ENCODE measurements at regions not wholly inside any gene's neighbourhood (a gene's known extent, or its start where the extent isn't known, plus 50 kb on each side); places are given as distances from the start of the nearest gene placed in this dataset.

DNA sequence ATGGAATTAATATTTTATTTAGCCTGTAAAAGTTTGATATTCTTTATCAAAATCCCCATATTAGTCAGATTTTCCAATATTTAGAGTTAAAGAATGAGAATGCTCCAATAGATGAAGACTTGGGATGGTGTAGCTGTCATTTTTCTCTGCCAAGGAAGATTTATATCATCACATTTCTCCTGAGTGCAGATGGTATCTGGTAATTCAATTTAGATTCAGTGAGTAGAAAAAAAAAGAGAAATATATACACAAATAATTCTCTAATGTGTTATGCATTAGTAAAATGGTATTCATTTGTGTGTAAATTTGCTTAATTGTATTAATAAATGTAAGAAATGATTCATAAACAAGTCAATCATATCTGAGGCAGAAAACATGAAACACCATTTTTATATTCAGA lies 1508.7 kb upstream of the PCDH20 start:
- no peaks in the 10 kb centered on the region for H3K36me3 ChIP-seq
- H3K4me3 ChIP-seq, result no peak overlapping the region
- TF ChIP-seq, protein P1, sequence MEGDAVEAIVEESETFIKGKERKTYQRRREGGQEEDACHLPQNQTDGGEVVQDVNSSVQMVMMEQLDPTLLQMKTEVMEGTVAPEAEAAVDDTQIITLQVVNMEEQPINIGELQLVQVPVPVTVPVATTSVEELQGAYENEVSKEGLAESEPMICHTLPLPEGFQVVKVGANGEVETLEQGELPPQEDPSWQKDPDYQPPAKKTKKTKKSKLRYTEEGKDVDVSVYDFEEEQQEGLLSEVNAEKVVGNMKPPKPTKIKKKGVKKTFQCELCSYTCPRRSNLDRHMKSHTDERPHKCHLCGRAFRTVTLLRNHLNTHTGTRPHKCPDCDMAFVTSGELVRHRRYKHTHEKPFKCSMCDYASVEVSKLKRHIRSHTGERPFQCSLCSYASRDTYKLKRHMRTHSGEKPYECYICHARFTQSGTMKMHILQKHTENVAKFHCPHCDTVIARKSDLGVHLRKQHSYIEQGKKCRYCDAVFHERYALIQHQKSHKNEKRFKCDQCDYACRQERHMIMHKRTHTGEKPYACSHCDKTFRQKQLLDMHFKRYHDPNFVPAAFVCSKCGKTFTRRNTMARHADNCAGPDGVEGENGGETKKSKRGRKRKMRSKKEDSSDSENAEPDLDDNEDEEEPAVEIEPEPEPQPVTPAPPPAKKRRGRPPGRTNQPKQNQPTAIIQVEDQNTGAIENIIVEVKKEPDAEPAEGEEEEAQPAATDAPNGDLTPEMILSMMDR (IDR thresholded peaks at IDR 0.05), result no peak
- ATAC-seq, result no peak
- no peaks in the 10 kb centered on the region for H3K9me3 ChIP-seq
- no peak for FAIRE-seq
- intact Hi-C loops (cut with DNase I), result no loop called here
- no peaks in the 10 kb centered on the region for H3K27me3 ChIP-seq
- no peak for DNase-seq
- H3K4me1 ChIP-seq, result no peaks in the 10 kb centered on the region
- no peak overlapping the region for H3K27ac ChIP-seq

DNA sequence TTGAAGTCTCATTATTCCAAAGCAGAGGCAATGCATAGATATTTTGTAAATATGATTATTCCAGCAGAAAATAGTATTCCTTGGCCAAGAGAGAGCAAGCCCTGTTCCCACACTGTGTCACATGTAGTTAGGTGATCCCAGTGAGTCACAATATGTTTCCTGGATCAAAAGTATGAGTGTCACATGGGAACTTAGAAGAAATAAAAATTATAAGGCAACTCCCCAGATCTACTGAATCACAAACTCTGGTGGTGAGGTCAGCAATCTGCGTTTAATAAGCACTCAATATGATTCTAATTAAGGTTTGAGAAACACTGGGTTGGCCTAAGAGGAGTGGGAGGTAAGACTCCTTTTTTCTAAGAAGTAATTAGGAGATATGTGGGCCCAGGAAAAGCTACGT lies 1504.5 kb upstream of the PCDH20 start:
- FAIRE-seq (no peak), ATAC-seq (no peak), DNase-seq (no peak)
- intact Hi-C loops (cut with DNase I), result no loop called here
- Histone ChIP-seq H3K27me3 (no peaks in the 10 kb centered on the region), H3K4me1 (no peaks in the 10 kb centered on the region), H3K36me3 (no peaks in the 10 kb centered on the region), H3K4me3 (no peak overlapping the region), H3K27ac (no peak overlapping the region), H3K9me3 (no peaks in the 10 kb centered on the region)
- 70 to 81% methylated on average over 2 of the region's 2 CpGs for WGBS, 2 donors
- TF ChIP-seq, protein P1 (IDR thresholded peaks at IDR 0.05), result no peak

DNA sequence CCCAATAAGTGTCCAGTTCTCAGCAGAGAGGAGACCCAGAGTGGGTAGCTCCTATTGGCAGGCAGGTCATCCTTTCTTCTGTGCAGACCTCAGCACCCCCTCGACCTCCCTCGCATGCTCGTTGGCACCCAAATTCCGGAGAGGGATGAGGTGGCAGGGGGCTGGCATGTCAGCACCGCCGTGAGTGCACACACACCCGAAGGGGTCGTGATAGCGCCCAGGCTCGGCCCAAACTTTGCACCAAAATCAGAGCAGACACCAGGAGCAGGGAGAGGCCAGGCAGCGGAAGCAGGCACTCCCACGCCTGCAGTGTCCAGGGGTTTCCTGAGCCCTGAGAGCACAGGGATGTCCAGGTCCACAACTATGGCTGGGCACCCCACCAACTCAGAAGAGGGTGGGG lies 1503.8 kb upstream of the PCDH20 start:
- H3K36me3 ChIP-seq, result no peaks in the 10 kb centered on the region
- H3K9me3 ChIP-seq, result no peaks in the 10 kb centered on the region
- H3K27me3 ChIP-seq, result no peaks in the 10 kb centered on the region
- 89 to 97% methylated on average over 12 of the region's 12 CpGs for WGBS, 2 donors
- TF ChIP-seq, protein P1 (IDR thresholded peaks at IDR 0.05), result no peak
- intact Hi-C loops (cut with DNase I), result no loop called here
- H3K4me3 ChIP-seq, result no peak overlapping the region
- DNase-seq, result peak in 3 of 6 donors; percentile 6 to 47 (median 39)
- no peak for FAIRE-seq
- H3K4me1 ChIP-seq, result no peaks in the 10 kb centered on the region
- no peak overlapping the region for H3K27ac ChIP-seq
- ATAC-seq, result no peak

DNA sequence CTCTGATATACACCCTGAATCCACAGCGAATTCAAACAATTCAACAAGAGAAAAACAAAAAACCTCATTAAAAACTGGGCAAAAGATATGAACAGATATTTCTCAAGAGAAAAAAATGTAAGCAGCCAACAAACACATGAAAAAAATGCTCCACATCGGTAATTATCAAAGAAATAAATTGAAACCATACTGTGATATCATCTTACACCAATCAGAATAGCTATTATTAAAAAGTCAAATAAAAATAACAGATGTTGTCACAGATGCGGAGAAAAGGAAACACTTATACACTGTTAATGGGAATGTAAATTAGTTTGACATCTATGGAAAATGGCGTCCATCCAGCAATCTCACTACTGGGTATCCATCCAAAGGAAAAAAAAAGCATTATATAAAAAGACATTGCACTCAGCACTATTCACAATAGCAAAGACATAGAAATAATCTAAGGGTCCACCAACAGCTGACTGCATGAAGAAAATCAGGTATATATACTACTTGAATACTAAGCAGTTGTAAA lies 1495.0 kb upstream of the PCDH20 start:
- Histone ChIP-seq H3K9me3 (no peaks in the 10 kb centered on the region), H3K27ac (no peak overlapping the region), H3K36me3 (no peaks in the 10 kb centered on the region), H3K4me3 (no peak overlapping the region), H3K4me1 (no peaks in the 10 kb centered on the region), H3K27me3 (no peaks in the 10 kb centered on the region)
- DNase-seq (no peak), ATAC-seq (no peak), FAIRE-seq (no peak)
- intact Hi-C loops (cut with DNase I), result no loop called here
- 75 to 82% methylated on average over 4 of the region's 4 CpGs for WGBS, 2 donors
- TF ChIP-seq, protein P1 (IDR thresholded peaks at IDR 0.05), result no peak

DNA sequence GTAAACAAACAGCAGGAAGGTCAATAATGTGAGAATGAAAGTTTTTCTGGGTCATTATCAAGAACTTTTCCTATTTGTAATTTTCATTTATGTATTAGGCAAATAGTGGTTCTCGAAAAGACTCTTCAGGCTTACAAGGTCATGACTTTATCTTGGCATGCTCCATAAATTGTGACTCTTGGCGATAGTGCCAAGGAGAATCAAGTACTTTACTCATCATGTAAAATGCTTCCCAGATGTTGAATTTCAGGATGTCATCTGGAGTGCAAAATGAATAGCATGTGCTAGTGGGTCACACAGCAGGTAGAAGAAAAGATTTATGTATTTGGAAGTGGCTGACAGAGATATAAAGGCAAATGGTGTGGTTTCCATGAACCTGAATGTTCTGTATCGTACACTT lies 1492.7 kb upstream of the PCDH20 start:
- intact Hi-C loops (cut with DNase I), result no loop called here
- ATAC-seq (no peak), FAIRE-seq (no peak), DNase-seq (no peak)
- H3K4me3 ChIP-seq, result no peak overlapping the region
- WGBS, 2 donors, result 67 to 75% methylated on average over 3 of the region's 3 CpGs
- no peaks in the 10 kb centered on the region for H3K9me3 ChIP-seq
- H3K27ac ChIP-seq, result no peak overlapping the region
- TF ChIP-seq, protein P1 (IDR thresholded peaks at IDR 0.05), result no peak
- H3K36me3 ChIP-seq, result no peaks in the 10 kb centered on the region
- no peaks in the 10 kb centered on the region for H3K27me3 ChIP-seq
- H3K4me1 ChIP-seq, result no peaks in the 10 kb centered on the region

Measured in pancreas (tissue), 10 donors.